Large intestine (tissue), 3 donors: ENCODE measurements at regions not wholly inside any gene's neighbourhood (a gene's known extent, or its start where the extent isn't known, plus 50 kb on each side); places are given as distances from the start of the nearest gene placed in this dataset.
"Not testable (repeated sequence)": the region's sequence is repeated elsewhere in the genome, so short reads cannot be mapped to it uniquely, and the experiment has no call there.

ENCODE experiments used
- DNase-seq, 2 donors: peaks; one replicate each; pipeline versions ENCODE4 v3.0.0 to v3.0.0-alpha.2; 2013
- H3K27ac ChIP-seq: one replicate; pipeline ENCODE4 v1.5.1; 2013; ENCODE audit warnings: low read length
- H3K27me3 ChIP-seq: 2 replicates; pipeline ENCODE4 v1.6.1; 2013; ENCODE audit warnings: low read length; ENCODE audit not compliant: control insufficient read depth, insufficient read depth
- H3K36me3 ChIP-seq: 2 replicates; pipeline ENCODE4 v1.6.1; 2013; ENCODE audit warnings: low read length; ENCODE audit not compliant: control insufficient read depth, insufficient read depth
- H3K4me1 ChIP-seq: one replicate; pipeline ENCODE4 v1.6.1; 2013; ENCODE audit warnings: low read length; ENCODE audit not compliant: control insufficient read depth, insufficient read depth
- H3K4me3 ChIP-seq: one replicate; pipeline ENCODE4 v1.5.1; 2013; ENCODE audit warnings: low read length
- H3K9me3 ChIP-seq: one replicate; pipeline ENCODE4 v1.6.1; 2013; ENCODE audit warnings: mild to moderate bottlenecking, low read depth, low read length, moderate library complexity; ENCODE audit not compliant: control insufficient read depth
- WGBS: methylation state at CpG from one replicate; pipeline ENCODE4 v1.1.5; 2013; ENCODE audit warnings: low lambda C conversion rate; ENCODE audit not compliant: insufficient coverage; 5-methylcytosine and 5-hydroxymethylcytosine counted together

DNA sequence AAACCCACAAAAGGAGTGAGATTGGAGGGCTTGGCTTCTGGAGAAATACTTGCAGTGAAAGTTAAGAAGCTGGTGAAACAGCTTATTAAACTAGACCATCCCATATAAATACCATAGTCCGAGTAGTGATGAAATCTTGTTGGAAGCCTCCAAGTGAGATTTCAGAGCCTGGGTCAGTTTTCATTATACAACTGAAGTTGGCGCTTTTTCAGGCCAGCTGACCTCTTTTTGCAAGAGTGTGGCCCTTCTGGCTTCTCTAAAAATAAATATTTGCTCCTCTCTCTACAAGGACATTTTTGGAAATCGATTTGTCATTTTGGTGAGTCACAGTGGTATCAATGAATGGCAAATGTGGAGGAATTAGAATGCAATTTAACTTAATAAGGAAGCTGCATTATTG is 51.2 kb upstream of the THRB start:
- Histone ChIP-seq H3K27ac (no peak overlapping the region), H3K27me3 (no peaks in the 10 kb centered on the region), H3K4me1 (no peaks in the 10 kb centered on the region), H3K9me3 (no peaks in the 10 kb centered on the region), H3K4me3 (no peak overlapping the region), H3K36me3 (no peaks in the 10 kb centered on the region)
- DNase-seq = no peak
- WGBS = 71% methylated on average over 1 of the region's 3 CpGs

GRCh38 chr3:24548278-24548677 is 53.6 kb upstream of the THRB start:
- no peaks in the 10 kb centered on the region for H3K4me1 ChIP-seq
- no peak overlapping the region for H3K4me3 ChIP-seq
- no peak for DNase-seq
- no peaks in the 10 kb centered on the region for H3K27me3 ChIP-seq
- H3K27ac ChIP-seq = no peak overlapping the region
- WGBS = no CpG with 5 or more reads among the region's 2 CpGs
- no peaks in the 10 kb centered on the region for H3K36me3 ChIP-seq
- H3K9me3 ChIP-seq = no peaks in the 10 kb centered on the region

DNA sequence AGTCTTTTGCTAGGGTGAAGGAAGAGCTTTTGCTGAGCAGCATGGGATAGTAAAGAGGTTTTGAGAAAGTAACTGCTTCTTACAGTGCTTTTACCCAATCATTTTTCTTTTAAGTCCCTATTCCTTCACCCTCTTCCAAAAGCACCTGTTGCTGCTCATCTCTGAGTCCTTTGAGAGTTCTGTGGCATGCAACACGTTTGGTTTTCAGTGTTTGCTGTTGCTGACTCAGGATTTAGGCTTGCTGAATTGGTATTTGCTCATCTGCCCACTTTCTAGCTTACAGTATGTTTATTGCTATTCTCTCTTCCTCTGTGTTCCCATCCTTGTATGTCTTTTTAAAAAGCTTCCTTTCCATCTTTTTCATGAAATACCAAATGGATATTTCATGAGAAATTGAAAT is 55.9 kb upstream of the THRB start:
- no CpG with 5 or more reads among the region's 1 CpG for WGBS
- Histone ChIP-seq H3K27ac (no peak overlapping the region), H3K36me3 (no peaks in the 10 kb centered on the region), H3K4me3 (no peak overlapping the region), H3K9me3 (no peaks in the 10 kb centered on the region), H3K4me1 (no peaks in the 10 kb centered on the region), H3K27me3 (no peaks in the 10 kb centered on the region)
- no peak for DNase-seq

- Histone ChIP-seq H3K4me3 (no peak overlapping the region), H3K27ac (no peak overlapping the region), H3K4me1 (no peaks in the 10 kb centered on the region), H3K36me3 (no peaks in the 10 kb centered on the region), H3K9me3 (no peaks in the 10 kb centered on the region), H3K27me3 (no peaks in the 10 kb centered on the region)
- 100% methylated on average over 1 of the region's 2 CpGs for WGBS
- no peak for DNase-seq
These were observed 57.0 kb upstream of the THRB start for GRCh38 chr3:24551626-24552025.

DNA sequence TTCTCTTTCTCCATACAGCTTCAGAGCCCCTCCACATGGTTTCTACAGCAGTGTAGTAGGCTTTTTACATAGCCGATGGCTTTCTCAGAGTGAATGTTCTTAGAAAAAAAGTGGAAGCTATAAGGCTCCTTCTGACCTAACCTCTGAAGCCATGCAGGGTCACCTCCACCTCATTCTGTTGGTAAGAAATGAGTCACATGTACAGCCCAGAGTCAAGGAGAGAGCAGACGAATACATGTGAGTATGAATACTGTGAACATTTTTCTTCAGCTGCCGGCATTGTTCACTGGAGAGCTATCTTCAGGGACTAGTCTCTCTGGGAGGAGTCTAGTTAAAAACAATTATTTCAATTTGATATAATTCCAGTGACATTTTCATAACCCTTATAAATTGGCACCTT is 68.2 kb upstream of the THRB start:
- H3K27ac ChIP-seq = no peak overlapping the region
- WGBS = 100% methylated on average over 2 of the region's 3 CpGs
- H3K27me3 ChIP-seq = no peaks in the 10 kb centered on the region
- no peaks in the 10 kb centered on the region for H3K4me1 ChIP-seq
- no peaks in the 10 kb centered on the region for H3K9me3 ChIP-seq
- H3K4me3 ChIP-seq = no peak overlapping the region
- DNase-seq = no peak
- no peaks in the 10 kb centered on the region for H3K36me3 ChIP-seq

- Histone ChIP-seq H3K27me3 (no peaks in the 10 kb centered on the region), H3K4me3 (no peak overlapping the region), H3K27ac (no peak overlapping the region), H3K4me1 (no peaks in the 10 kb centered on the region), H3K9me3 (no peaks in the 10 kb centered on the region), H3K36me3 (no peaks in the 10 kb centered on the region)
- 86% methylated on average over 1 of the region's 1 CpG for WGBS
- no peak for DNase-seq
These were observed 70.4 kb upstream of the THRB start for GRCh38 chr3:24565053-24565452.

DNA sequence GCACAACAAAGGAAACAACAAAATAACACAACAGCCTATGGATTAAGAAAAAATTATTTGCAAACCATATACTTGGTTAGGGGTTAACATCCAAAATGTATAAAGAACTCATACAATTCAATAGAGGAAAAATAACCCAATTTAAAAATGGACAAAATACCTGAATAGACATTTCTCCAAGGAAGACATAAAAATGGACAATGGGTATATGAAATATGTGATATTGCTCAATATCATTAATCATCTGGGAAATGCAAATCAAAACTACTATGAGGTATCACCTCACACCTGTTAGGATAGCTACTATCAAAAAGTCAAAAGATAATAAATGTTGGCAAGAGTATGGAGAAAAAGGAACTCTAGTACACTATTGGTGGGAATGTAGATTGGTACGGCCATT is 71.0 kb upstream of the THRB start:
- WGBS = no CpG with 5 or more reads among the region's 1 CpG
- no peaks in the 10 kb centered on the region for H3K4me1 ChIP-seq
- DNase-seq = no peak
- no peaks in the 10 kb centered on the region for H3K36me3 ChIP-seq
- H3K27ac ChIP-seq = no peak overlapping the region
- no peaks in the 10 kb centered on the region for H3K27me3 ChIP-seq
- H3K4me3 ChIP-seq = no peak overlapping the region
- H3K9me3 ChIP-seq = no peaks in the 10 kb centered on the region

- no peak overlapping the region for H3K4me3 ChIP-seq
- H3K4me1 ChIP-seq = no peaks in the 10 kb centered on the region
- H3K27ac ChIP-seq = no peak overlapping the region
- DNase-seq = no peak
- no peaks in the 10 kb centered on the region for H3K27me3 ChIP-seq
- H3K9me3 ChIP-seq = no peaks in the 10 kb centered on the region
- no peaks in the 10 kb centered on the region for H3K36me3 ChIP-seq
- no CpG with 5 or more reads among the region's 15 CpGs for WGBS
These were observed 72.3 kb upstream of the THRB start for GRCh38 chr3:24566927-24567326.

GRCh38 chr3:24572409-24572808 is 77.8 kb upstream of the THRB start:
- not testable (repeated sequence) for H3K27me3 ChIP-seq, H3K4me3 ChIP-seq, H3K9me3 ChIP-seq, H3K4me1 ChIP-seq, DNase-seq, H3K27ac ChIP-seq, H3K36me3 ChIP-seq
- 100% methylated on average over 1 of the region's 6 CpGs for WGBS

DNA sequence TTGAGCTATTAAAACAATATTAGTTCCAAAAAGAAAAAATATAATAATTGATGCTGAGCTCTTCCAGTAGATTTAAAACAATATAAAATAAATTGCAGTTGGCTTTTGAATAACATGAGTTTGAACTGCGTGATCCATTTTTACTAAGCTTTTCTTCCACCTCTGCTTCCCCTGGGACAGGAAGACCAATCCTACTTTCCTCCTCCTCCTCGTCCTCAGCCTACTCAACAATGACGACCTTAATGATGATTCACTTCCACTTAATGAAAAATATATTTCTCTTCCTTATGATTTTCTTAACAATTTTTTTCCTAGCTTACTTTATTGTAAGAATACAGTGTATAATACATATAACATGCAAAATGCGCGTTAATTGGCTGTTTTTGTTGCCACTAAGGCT is 78.9 kb upstream of the THRB start:
- Histone ChIP-seq H3K36me3 (no peaks in the 10 kb centered on the region), H3K27me3 (no peaks in the 10 kb centered on the region), H3K4me1 (no peaks in the 10 kb centered on the region), H3K27ac (no peak overlapping the region), H3K9me3 (no peaks in the 10 kb centered on the region), H3K4me3 (no peak overlapping the region)
- DNase-seq = no peak
- WGBS = 84% methylated on average over 2 of the region's 5 CpGs

GRCh38 chr3:24578324-24578723 is 83.7 kb upstream of the THRB start:
- no peak for DNase-seq
- H3K4me1 ChIP-seq = no peaks in the 10 kb centered on the region

More at GRCh38 chr3:24578324-24578723, 83.7 kb upstream of the THRB start:
- Histone ChIP-seq H3K27ac (no peak overlapping the region), H3K36me3 (no peaks in the 10 kb centered on the region), H3K9me3 (no peaks in the 10 kb centered on the region), H3K27me3 (no peaks in the 10 kb centered on the region), H3K4me3 (no peak overlapping the region)
- WGBS = 100% methylated on average over 1 of the region's 1 CpG
